ENCODE measurements at regions not wholly inside any gene's neighbourhood (a gene's known extent, or its start where the extent isn't known, plus 50 kb on each side); places are given as distances from the start of the nearest gene placed in this dataset.

DNA sequence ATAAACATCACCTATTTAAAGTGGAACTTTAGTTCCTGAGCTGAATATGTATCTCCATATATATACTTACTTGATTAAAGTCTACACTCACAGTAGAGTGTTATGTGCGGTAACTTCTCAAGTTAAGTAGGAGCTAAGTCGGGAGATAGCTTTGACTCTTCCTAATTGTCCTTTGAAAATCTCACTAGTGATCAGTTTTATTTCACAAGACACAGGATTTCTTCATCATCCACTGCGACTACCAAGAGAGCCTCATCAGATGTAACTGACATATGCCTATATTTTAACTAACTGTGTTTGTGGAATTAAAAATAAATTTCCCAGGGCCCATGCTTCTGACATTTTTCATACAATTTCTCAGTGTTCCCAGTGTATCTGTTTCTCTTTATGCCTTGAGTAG lies 1664.0 kb downstream of the EFNB2 start:
- no peak for DNase-seq

DNA sequence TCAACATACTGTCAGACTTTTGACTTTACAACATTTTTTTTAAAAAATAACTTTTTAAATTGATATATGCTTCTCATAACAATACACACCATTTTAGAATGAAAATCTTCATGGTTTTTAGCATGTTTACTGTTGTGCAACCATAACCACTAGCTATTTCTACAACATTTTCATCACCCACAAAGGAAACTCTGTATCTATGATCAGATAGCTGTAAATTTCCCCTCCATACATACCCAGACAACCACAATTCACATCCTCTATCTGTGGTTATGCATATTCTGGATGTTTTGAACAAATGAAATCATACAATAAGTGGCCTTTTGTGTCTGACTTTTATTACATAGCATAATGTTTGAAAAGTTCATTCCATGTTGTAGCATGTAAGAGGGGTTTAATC lies 1666.0 kb downstream of the EFNB2 start:
- DNase-seq: no peak

DNA sequence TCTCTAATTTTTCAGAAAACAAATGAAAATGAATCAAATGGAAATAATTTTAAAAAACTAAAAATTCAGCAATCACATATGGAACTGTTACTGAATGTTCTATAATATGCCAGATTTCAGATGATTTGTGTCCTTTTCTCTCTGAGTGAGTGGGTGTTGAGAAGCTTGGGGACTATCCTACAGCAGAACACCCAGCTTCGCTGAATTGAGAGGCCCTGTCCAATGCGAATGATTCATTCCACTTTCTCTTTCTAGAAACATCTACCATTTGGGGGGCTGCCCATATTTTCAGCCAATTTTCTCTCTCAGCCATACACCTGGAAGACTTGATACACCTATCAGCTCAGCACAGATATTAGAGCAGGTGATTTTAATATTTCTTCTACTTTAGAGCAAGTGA lies 1666.7 kb downstream of the EFNB2 start:
- DNase-seq: no peak

DNA sequence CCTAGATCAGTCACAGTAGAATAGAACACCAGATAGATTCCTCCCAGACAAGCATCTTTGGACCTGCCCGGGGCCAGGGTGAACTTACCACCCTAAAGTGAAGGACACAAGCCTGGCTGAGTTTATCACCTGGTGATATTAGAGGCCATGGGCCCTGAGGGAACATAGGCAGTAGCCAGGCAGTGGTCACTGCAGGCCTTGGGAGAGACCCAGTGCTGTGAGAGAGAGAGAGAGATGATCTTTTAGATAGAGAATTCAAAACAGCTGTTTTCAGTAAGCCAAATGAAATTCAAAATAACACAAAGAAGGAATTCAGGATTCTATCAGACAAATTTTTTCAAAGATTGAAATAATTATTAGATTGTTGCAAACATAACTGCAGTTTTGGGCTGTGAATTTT lies 1679.9 kb downstream of the EFNB2 start:
- no peak for DNase-seq

DNA sequence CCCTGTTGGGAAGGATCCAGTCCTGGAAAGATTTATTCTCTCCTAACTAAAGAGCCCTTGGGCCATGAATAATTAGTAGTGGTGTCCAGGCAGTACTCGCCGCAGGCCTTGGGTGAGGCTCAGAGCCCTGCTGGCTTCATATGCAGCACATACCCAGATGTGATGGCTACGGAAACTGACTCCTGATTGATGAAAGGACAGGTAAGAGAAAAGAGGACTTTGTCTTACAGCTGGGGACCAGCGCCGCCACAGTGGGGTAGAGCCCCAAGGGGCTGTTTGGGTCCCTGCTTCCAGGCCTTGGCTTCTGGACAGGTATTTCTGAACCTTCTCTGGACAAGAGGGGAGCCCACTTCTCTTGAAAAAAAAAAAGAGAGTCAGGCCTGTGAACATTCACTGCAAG lies 1680.8 kb downstream of the EFNB2 start:
- DNase-seq: no peak

DNA sequence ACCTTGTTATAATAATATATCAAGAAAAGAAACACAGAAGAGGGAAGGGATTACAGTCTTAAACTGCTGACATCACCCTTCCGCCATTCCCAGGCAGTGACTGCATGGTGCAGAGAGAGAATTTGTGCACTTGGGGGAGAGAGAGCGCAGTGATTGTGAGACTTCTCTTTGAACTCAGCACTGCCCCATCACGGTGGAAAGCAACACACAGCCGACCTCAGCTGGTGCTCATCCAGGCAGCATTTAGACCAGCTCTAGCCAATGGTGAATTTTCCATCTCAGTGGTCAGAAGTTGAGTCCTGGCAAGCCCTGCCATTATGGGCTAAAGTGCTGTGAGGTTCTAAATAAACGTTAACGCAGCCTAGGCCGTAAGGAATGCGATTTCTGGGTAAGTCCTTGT lies 1681.5 kb downstream of the EFNB2 start:
- DNase-seq: no peak

DNA sequence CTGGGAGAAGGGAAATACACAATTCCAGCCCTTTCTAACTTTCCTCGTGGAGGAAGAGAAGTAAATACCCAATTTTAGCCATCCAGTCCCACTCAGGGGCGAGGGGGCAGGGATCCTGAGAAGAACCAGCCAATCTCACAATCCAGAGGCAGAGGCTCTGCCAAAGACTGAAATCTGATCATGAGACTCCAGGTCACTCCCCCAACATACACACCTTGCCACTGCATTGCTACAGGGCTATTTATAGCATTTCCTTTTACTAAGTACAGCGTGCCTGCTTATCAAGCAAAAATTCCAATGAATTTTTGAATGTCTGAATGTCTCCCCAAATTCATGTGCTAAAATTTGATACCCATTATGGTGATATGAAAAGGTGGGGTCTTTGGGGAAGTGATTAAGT lies 1687.5 kb downstream of the EFNB2 start:
- no peak for DNase-seq

DNA sequence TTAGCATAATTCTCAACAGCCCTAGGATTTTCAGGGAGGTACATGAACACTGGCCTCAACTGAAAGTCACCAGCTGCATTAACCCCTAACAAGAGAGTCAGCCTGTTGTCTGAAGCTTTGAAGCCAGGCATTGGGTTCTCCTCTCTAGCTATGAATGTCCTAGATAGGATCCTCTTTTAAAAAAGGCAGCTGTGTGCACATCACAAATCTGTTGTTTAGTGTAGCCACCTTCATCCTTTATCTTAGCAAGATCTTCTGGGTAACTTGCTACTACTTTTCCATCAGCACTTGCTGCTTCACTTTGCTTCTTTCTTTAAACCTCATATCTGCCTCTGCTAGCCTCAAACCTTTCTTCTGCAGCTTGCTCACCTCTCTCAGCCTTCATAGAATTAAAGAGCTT lies 1692.1 kb downstream of the EFNB2 start:
- DNase-seq: no peak

DNA sequence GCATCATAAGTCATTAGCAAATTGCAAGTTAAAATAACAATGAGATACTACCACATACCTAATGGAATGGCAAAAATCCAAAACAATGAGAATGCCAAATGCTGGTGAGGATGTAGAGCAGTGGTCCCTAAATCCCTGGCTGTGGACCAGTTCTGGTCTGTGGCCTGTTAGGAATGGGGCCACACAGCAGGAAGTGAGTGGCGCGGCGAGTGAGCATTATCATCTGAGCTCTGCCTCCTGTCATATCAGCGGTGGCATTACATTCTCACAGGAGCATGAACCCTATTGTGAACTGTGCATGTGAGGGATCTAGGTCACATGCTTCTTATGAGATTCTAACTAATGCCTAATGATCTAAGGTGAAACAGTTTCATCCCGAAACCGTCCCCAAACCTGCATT lies 1694.4 kb downstream of the EFNB2 start:
- DNase-seq: no peak

DNA sequence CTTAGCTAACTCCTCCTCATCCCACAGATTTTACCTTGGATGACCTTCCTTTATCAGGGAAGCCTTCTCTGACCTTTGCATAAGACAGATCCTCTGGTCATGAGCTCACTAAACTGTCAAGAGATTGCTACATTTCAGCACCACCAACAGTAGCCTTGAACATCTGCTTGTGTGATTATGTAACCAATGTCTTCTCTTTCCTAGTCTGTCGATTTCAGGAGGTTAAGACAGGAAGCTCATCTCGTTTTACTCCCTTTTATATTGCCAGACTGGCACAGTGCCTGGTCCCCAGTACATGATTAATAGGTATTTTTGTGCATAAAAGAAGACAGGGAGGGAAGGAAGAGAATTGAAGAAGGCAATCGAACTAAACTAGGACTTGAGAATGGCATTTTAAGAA lies 1697.7 kb downstream of the EFNB2 start:
- DNase-seq: no peak

DNA sequence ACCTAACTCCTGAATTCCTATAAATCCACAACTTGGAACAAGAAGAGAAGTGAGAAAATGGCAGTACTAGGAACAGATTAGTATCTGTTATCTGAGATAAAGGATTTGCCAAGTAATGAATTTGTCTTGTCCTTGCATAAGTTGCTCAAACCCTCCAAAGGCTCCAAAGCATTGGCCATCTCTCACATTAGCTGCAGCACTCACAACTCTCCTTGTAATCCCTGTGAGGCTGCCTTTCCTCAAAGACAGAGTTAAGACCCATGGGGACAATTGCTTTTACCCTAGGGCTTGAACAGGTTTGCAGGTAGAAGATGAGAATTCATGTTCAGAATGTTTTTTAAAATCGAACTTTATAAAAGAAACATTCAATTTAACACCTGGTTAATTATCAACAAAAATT lies 1702.2 kb downstream of the EFNB2 start:
- no peak for DNase-seq

DNA sequence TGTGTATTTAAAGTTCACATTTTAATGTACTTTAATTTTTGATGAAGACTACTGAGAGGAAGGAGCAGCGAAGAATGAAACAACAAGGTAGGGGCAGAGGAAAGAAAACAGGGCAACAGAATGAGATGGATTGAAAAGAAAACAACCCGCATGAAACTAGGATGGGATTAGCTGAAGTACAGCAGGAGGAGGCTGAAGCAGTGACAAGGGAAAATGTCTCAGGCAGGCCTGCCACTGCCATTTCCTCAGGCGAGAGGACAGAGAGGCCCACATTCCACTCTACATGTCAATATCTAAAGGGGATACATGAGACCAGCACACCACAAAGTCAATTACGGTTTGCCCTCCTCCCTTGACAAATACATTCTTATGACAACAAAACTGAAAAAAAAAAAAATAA lies 1703.2 kb downstream of the EFNB2 start:
- DNase-seq: no peak

DNA sequence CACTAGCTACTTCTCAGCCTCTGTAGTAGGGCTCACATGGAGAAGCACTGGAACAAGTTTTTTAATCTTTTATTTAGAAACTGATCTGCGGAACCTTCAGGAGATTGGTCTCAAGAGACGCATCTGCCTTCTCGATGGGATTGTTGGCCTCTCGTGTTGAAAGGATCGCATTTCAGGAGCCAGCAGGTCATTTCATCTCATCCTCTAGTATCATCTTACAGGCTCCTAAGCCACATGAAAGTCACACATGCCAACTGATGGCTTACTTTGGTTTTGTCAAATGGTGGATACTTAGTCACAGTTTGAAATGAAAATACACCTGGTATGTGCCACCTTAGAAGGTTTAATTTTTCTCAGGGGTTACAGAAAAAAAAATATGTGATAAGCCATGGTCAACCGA lies 1703.6 kb downstream of the EFNB2 start:
- no peak for DNase-seq

DNA sequence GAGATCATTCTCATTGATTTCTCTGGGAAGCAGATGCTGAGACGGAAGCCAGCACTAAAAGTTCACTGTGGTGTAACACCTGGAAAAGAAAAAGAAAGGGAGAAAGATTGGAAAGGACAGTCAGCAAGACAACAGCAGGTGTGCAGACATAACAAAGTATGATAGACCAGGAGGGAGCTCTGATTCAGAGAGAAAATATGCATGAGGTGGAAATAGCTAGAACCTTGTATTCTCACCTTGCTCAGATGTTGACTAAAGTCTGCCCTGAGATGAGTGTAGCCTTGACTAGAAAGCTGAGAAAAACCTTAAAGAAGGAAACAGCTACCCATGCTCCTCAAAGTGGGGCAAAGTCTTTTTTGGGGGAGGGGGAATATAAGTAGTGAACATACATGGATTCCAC lies 1711.8 kb downstream of the EFNB2 start:
- no peak for DNase-seq

DNA sequence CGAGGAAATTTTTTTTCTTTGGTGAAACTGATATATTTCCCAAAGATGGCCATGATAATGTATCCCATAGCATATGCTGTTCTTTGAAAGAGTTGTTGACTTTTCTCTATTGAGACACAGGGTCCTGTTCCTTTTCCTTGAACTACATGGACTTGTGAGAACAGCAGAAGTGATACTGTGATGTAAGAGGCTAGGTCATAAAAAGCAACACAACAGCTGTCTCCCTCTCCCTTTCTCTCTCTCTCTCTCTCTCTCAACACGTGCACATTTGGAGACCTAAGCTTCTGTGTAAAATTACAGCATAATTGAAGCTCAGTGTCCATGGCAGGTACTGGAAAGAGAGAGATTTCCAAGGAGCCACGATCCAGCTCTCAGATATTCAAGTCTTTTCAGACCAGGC lies 1712.4 kb downstream of the EFNB2 start:
- DNase-seq: no peak

DNA sequence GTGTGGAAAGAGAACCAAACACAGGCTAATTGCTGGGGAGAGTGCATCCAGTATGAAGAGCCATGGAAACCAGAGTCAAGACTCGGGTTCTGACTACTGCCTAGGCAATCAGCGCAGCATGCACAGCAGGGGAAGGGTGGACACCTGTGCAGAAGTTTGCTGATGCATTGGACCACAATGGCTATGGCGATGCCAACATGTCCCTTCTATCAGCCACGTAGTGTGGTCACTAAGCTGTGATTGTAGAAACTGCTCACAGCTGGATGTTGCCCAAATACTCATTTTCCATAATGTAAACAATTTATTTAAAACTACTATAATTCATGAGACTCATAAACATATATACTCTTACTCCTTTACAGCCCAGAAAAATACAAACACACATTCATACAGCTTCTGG lies 1718.2 kb downstream of the EFNB2 start:
- no peak for DNase-seq

DNA sequence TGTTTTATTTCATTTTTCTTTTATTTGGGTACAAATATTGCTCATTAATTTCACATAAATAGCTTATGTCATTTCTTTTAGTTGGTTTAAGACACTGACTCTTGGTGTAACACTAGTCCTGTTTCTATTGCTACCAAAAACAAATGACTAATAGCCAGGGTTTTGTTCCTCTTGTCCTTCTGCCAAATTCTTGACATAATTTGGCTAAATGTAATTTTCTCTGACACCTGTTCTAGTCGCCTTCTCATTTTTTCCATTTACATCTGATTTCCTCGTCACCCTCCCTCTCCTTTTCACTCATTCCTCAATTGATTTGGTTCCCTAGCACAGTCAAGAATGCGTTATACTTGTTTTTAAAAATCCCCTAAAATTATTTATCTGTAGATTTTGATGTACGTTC lies 1718.7 kb downstream of the EFNB2 start:
- no peak for DNase-seq

DNA sequence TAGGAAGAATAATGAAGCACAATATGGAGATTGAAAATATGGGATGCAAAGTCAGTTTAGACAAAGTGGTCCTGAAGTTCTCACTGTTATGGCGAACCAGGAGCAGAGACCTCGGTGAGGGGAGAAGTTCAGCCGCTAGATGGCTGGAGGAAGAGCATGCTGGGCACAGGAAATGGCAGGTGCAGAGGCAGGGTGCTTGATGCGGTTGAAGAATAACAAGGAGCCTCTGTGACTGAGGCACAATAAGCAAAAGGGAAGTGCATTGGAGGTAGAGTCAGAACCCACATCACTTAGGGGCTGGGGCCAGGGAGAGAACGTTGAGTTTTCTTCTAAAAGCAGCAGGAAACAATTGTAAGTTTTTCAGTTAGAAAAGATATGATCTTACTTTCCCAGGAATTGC lies 1725.2 kb downstream of the EFNB2 start:
- DNase-seq: no peak

DNA sequence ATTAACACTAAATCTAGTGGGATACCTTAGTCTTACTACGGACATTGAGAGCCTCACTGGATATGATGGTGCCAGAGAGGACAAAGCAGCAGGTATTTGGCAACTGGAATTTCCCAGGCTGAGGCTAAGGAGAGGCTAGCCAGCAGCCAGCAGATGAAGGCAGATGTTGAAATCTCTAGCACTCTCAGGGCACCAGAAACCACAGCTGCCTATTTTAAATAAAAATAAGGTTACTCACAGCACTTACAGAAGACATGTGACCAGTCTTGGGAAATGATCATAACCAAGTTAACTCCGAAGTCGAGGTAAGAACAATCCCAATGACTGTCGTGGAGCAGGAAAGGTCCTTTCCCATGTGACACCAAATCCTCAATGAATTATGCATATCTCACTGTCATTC lies 1726.0 kb downstream of the EFNB2 start:
- no peak for DNase-seq

DNA sequence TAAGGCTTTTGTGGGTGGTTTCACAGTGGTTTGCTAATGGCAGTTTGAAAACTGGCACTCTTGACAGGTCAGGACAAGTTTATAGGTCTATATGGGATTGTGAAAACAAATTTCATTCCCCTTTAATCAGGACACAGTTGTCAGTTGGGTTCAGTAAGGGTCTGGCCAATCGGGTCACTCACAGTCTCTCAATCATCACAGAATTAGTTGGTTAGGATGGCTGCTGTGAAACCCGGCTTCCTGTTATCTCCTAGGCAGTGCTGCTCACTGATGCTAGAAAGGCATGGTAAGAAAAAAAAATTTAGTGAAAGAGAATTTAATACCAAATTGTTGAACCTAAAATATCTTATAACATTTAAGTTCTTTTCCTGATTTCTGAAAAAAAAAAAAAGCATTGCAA lies 1730.1 kb downstream of the EFNB2 start:
- DNase-seq: no peak

DNA sequence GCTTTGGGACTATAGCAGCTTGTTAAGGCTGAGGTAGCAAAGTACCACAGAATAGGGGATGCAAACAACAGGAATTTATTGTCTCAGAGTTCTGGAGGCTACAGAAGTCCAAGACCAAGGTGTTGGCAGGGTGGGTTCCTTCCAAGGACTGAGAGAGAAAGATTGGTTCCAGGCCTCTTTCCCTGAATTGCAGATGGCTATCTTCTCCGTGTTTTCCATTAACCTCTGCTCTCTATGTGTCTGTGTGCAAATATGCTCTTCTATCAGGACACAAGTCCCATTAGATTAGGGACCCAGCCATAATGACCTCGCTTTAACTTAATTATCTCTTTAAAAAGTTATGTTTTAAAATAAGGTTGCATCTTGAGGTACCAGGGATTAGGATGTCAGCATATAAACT lies 1732.9 kb upstream of the SLC10A2 start:
- no peak for DNase-seq

DNA sequence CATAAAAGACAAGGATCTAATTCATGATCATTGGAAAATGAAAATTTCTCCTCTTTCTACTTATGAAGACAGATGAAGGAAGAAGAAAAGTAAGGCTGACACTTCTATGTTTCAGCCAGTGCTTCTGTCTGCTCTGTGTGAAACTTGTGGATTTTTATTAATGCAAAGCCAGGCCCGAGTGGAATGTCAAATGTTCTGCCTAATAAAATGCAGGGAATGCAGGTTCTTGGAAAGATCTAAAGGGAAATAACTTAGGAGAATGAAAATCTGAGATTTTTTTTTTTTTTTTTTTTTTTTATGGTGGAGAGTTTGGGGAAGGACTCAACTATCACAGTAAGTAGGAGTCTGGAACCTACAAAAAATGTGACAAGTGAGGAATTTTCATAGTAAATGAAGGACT lies 1732.3 kb upstream of the SLC10A2 start:
- DNase-seq: no peak

DNA sequence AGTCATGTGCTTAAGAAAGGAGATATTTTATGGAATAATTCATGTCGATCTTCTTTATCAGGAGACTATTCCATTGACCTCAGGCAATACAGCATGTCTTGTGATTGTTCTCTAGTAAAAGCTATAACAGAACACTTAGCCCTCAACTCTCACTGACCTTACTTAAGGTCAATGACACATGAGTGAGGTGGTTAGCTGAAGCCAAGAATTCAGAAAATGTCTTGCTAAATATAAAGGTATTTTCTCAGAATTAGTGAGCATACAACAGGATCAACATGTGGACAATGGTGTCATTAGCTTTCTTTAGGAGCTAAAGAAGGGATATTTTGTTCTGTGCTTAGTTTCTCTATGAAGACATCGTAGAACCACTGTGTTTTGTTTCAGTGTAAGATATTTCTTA lies 1730.4 kb upstream of the SLC10A2 start:
- DNase-seq: no peak

DNA sequence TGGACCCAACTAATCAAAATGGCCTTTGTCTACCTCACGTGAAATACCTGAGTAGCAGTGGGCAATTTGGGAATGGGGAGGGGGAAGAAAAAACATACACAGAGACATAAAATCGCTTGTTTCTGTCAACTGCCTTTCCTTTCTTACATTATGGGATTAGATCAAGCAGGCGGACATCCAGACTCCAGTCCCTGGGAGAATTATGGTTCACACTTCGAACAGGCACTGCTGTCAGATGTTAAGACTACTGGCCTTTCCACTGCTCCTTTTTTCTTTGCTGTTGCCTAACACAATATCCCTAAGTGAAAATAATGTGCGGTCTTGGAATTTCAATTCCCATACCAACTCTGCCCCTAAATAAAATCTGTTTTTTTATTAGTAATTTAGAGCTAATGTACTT lies 1719.7 kb upstream of the SLC10A2 start:
- DNase-seq: no peak

DNA sequence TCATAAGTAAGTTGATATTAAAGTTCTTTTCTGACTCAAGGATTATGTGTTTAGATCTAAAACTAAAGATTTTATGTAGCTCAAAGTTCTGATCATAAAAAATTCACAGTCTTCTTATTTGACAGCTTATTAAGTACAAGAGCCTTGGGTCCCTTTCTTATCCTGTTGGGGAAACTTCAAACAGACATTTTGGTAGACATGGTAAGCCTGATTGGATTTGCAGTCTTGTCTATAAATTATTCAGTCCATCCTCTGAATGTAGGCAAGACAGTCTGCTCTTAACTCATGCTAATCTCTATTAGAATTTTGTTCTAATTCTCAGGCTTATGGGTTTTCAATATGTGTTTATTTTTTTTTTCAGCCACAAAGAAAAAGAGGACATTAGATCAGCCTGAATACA lies 1718.7 kb upstream of the SLC10A2 start:
- DNase-seq: no peak

DNA sequence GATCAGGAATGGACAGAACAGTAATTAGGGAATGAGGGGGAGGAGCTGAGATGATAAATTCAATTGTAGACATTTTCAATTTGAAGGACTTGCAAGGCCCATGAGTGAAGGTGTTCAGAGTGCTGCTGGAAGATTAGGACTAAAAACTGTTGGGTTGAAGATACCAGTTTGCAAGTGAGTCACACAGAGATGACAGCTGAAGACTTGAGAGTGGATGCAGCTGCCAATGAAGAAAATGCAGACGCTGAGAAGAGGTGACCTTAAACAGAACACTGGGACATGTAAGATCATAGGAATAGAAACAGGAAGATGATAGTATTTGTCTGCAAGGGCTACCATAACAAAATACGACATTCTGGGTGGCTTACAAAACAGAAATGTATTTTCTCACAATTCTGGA lies 1716.5 kb upstream of the SLC10A2 start:
- no peak for DNase-seq

Measured in activated naive CD4-positive, alpha-beta T cell treated with Interleukin-2 at 50 U/mL for 16 hours (primary cell).